ENCODE measurements at regions not wholly inside any gene's neighbourhood (a gene's known extent, or its start where the extent isn't known, plus 50 kb on each side); places are given as distances from the start of the nearest gene placed in this dataset.
A peak's percentile ranks its signal among the peaks of the same experiment; 100 is the strongest.
"Not testable (repeated sequence)": the region's sequence is repeated elsewhere in the genome, so short reads cannot be mapped to it uniquely, and the experiment has no call there.

DNA sequence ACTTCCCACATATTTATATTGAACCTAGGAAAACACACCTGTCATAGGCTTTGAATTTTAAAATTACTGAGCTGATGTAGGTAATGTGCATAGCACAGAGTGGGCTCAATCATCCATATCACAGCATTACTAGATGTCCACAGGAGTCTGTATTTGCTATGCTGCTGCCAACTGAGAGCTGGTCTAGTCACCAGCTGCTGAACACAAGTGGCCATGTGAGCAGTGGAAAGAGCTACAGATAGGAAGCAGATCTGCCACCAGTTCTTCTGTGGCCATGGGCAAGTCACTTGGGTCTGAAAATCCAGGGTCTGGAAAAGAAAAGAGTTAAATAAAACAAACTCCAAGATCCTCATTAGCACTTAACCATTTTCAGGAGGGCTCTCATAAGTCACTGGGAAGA is 91.8 kb downstream of the APIP start:
- TF ChIP-seq, protein P1, sequence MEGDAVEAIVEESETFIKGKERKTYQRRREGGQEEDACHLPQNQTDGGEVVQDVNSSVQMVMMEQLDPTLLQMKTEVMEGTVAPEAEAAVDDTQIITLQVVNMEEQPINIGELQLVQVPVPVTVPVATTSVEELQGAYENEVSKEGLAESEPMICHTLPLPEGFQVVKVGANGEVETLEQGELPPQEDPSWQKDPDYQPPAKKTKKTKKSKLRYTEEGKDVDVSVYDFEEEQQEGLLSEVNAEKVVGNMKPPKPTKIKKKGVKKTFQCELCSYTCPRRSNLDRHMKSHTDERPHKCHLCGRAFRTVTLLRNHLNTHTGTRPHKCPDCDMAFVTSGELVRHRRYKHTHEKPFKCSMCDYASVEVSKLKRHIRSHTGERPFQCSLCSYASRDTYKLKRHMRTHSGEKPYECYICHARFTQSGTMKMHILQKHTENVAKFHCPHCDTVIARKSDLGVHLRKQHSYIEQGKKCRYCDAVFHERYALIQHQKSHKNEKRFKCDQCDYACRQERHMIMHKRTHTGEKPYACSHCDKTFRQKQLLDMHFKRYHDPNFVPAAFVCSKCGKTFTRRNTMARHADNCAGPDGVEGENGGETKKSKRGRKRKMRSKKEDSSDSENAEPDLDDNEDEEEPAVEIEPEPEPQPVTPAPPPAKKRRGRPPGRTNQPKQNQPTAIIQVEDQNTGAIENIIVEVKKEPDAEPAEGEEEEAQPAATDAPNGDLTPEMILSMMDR (IDR thresholded peaks at IDR 0.05; ENCODE audit: insufficient read depth, low read length, severe bottlenecking): no peak
- Histone ChIP-seq H3K4me3 (ENCODE audit: low read depth, low read length) (no peak overlapping the region), H3K36me3 (ENCODE audit: control insufficient read depth, insufficient read depth, low read length) (no peaks in the 10 kb centered on the region), H3K27me3 (ENCODE audit: control insufficient read depth, insufficient read depth, low read length) (no peaks in the 10 kb centered on the region)
- no peak for FAIRE-seq
- no peak for DNase-seq (ENCODE audit: low read depth)

DNA sequence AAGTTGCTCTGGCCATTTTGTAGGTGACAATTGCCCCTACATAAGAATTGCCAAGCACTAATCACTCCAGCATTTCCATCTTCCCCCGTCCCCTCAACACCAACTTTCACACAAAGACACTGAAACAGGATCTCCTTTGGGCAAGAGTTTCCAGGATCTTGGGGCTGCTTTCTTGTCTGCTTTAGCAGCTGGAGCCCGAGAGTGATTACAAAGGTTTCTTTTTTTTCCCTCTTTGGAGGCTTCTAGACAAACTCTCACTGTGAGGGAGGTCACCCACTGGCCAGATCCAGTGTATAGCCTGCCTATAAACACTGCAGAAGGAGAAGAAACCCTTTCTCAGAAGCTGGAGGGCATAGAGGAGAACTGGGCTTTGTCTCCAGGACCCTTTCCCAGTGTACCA is 92.5 kb downstream of the APIP start:
- DNase-seq (ENCODE audit: low read depth) (no peak), FAIRE-seq (no peak)
- Histone ChIP-seq H3K4me3 (ENCODE audit: low read depth, low read length) (no peak overlapping the region), H3K27me3 (ENCODE audit: control insufficient read depth, insufficient read depth, low read length) (no peaks in the 10 kb centered on the region), H3K36me3 (ENCODE audit: control insufficient read depth, insufficient read depth, low read length) (no peaks in the 10 kb centered on the region)
- TF ChIP-seq, protein P1 (IDR thresholded peaks at IDR 0.05; ENCODE audit: insufficient read depth, low read length, severe bottlenecking): no peak

DNA sequence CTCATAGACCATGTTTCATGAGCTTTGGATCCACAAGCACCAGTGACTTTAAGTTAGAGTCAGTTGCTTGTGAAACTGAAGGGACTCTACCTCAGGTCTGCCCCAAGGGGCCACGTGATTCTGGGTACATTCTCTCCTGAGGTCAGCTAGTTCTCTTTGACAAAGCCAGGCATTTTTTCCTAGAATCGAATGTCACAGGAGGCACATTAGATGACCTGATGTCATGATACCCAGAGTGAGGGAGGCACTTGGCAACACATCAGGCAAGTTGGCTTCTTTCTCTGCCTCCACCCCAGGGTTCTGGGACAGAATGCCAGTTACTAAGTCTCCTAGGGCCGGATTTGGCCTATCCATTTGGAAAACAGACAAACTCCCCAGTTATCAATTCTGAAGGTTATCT is 93.0 kb downstream of the APIP start:
- Histone ChIP-seq H3K27me3 (ENCODE audit: control insufficient read depth, insufficient read depth, low read length) (no peaks in the 10 kb centered on the region), H3K36me3 (ENCODE audit: control insufficient read depth, insufficient read depth, low read length) (no peaks in the 10 kb centered on the region), H3K4me3 (ENCODE audit: low read depth, low read length) (no peak overlapping the region)
- FAIRE-seq (no peak), DNase-seq (ENCODE audit: low read depth) (no peak)
- TF ChIP-seq, protein P1 (IDR thresholded peaks at IDR 0.05; ENCODE audit: insufficient read depth, low read length, severe bottlenecking): no peak

DNA sequence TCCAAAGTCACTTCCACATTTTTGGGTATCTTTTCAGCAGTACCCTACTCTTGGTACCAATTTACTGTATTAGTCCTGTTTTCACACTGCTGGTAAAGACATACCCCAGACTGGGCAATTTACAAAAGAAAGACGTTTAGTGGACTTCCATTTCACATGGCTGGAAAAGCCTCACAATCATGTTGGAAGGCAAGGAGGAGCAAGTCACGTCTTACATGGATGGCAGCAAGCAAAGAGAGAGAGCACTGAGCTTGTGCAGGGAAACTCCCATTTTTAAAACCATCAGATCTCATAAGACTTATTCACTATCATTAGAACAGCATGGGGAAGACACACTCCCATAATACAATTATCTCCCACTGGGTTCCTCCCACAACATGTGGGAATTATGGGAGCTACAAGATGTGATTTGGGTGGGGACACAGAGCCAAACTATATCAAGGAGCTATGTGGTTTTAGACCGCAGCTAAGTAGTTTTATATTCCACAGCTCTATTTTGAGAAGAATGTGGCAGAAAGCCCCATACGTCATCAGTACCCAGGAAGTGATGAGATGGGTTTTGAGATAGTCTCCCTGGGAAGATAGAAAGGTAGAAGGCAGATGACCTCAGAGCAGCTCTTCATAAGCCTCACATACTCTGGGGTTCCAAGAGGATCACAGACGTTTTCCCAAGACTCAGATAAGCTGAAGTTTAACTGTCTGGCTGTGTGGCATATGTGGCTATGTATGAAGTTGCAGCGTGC is 96.3 kb downstream of the APIP start:
- Histone ChIP-seq H3K27me3 (ENCODE audit: control insufficient read depth, insufficient read depth, low read length) (no peaks in the 10 kb centered on the region), H3K36me3 (ENCODE audit: control insufficient read depth, insufficient read depth, low read length) (no peaks in the 10 kb centered on the region), H3K4me3 (ENCODE audit: low read depth, low read length) (no peak overlapping the region)
- peak; percentile 32 for FAIRE-seq
- TF ChIP-seq, protein P1 (IDR thresholded peaks at IDR 0.05; ENCODE audit: insufficient read depth, low read length, severe bottlenecking): no peak
- DNase-seq (ENCODE audit: low read depth): no peak

DNA sequence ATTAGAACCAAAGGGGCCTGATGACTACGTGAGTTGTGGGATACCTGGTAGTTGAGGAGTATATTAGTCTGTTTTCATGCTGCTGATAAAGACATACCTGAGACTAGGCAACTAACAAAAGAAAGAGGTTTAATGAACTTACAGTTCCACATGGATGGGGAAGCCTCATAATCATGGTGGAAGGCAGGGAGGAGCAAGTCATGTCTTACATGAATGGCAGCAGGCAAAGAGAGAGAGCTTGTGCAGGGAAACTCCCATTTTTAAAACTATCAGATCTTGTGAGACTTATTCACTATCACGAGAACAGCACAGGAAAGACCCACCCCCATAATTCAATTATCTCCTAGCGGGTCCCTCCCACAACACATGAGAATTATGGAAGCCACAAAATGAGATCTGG is 98.4 kb downstream of the APIP start:
- not testable (repeated sequence) for H3K4me3 ChIP-seq (ENCODE audit: low read depth, low read length); FAIRE-seq; H3K36me3 ChIP-seq (ENCODE audit: control insufficient read depth, insufficient read depth, low read length); DNase-seq (ENCODE audit: low read depth); H3K27me3 ChIP-seq (ENCODE audit: control insufficient read depth, insufficient read depth, low read length)

DNA sequence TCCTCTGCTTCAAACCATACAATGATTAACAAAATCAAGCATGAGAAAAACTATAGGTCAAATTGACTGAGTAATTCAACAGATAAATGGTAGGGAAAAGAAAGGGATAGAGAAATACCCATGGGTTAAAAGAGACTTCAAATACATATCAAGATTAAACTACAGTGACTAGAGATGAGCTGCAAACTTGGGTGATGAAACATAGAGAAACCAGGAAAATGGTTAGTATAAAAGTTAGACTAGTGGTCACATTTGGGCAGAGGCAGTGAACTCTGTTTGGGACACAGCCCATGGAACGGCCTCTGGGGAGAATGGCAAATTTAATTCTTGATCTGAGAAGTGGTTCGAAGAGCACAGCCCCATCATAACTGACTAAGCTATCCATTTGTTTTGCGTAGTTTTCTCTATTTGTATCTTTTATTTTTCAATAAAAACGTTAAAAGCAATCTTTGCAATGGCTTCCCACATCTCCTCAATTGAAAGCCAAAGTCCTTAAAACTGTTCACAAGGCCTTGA is 99.4 kb downstream of the APIP start:
- TF ChIP-seq, protein P1 (IDR thresholded peaks at IDR 0.05; ENCODE audit: insufficient read depth, low read length, severe bottlenecking): no peak
- FAIRE-seq (no peak), DNase-seq (ENCODE audit: low read depth) (no peak)
- H3K36me3 ChIP-seq (ENCODE audit: control insufficient read depth, insufficient read depth, low read length): no peaks in the 10 kb centered on the region
- H3K27me3 ChIP-seq (ENCODE audit: control insufficient read depth, insufficient read depth, low read length): no peaks in the 10 kb centered on the region
- no peak overlapping the region for H3K4me3 ChIP-seq (ENCODE audit: low read depth, low read length)

Data from bronchial epithelial cell (primary cell).